ENCODE measurements at regions not wholly inside any gene's neighbourhood (a gene's known extent, or its start where the extent isn't known, plus 50 kb on each side); places are given as distances from the start of the nearest gene placed in this dataset.
"Not testable (repeated sequence)": the region's sequence is repeated elsewhere in the genome, so short reads cannot be mapped to it uniquely, and the experiment has no call there.

- TF ChIP-seq CTCF (IDR thresholded peaks at IDR 0.05; ENCODE audit: insufficient read depth, missing control alignments) = no peak
- DNase-seq (ENCODE audit: insufficient read length, low spot score) = no peak
- no peak for FAIRE-seq
Measured at GRCh38 chr3:74842141-74842540, 227.7 kb upstream of the CNTN3 start.

- FAIRE-seq = peak; percentile 98
- TF ChIP-seq CTCF (IDR thresholded peaks at IDR 0.05; ENCODE audit: insufficient read depth, missing control alignments) = no peak
- DNase-seq (ENCODE audit: insufficient read length, low spot score) = peak; percentile 19
Measured at GRCh38 chr3:74839566-74839965, 225.1 kb upstream of the CNTN3 start.

GRCh38 chr3:74832925-74833324 is 218.5 kb upstream of the CNTN3 start:
- no peak for TF ChIP-seq CTCF (IDR thresholded peaks at IDR 0.05; ENCODE audit: insufficient read depth, missing control alignments)
- no peak for DNase-seq (ENCODE audit: insufficient read length, low spot score)
- no peak for FAIRE-seq

- not testable (repeated sequence) for FAIRE-seq; DNase-seq (ENCODE audit: insufficient read length, low spot score)
Measured at GRCh38 chr3:74830845-74831244, 216.4 kb upstream of the CNTN3 start.

- not testable (repeated sequence) for FAIRE-seq; DNase-seq (ENCODE audit: insufficient read length, low spot score)
Measured at GRCh38 chr3:74825404-74825803, 210.9 kb upstream of the CNTN3 start.

- DNase-seq (ENCODE audit: insufficient read length, low spot score) = no peak
Measured at GRCh38 chr3:74824366-74824765, 209.9 kb upstream of the CNTN3 start.

GRCh38 chr3:74814181-74814580 is 199.7 kb upstream of the CNTN3 start:
- TF ChIP-seq CTCF (IDR thresholded peaks at IDR 0.05; ENCODE audit: insufficient read depth, missing control alignments) = no peak
- FAIRE-seq (no peak), DNase-seq (ENCODE audit: insufficient read length, low spot score) (no peak)

More at GRCh38 chr3:74824366-74824765, 209.9 kb upstream of the CNTN3 start:
- no peak for TF ChIP-seq CTCF (IDR thresholded peaks at IDR 0.05; ENCODE audit: insufficient read depth, missing control alignments)
- FAIRE-seq = no peak

GRCh38 chr3:74812756-74813155 is 198.3 kb upstream of the CNTN3 start:
- no peak for FAIRE-seq
- TF ChIP-seq CTCF (IDR thresholded peaks at IDR 0.05; ENCODE audit: insufficient read depth, missing control alignments) = no peak
- no peak for DNase-seq (ENCODE audit: insufficient read length, low spot score)

Data from D721Med (cell line).